RPMI8226 (cell line): ENCODE measurements at regions not wholly inside any gene's neighbourhood (a gene's known extent, or its start where the extent isn't known, plus 50 kb on each side); places are given as distances from the start of the nearest gene placed in this dataset.
A peak's percentile ranks its signal among the peaks of the same experiment; 100 is the strongest.

Experiments used
- DNase-seq: peaks from one replicate; pipeline ENCODE4 v3.0.0-alpha.2; 2015

DNA sequence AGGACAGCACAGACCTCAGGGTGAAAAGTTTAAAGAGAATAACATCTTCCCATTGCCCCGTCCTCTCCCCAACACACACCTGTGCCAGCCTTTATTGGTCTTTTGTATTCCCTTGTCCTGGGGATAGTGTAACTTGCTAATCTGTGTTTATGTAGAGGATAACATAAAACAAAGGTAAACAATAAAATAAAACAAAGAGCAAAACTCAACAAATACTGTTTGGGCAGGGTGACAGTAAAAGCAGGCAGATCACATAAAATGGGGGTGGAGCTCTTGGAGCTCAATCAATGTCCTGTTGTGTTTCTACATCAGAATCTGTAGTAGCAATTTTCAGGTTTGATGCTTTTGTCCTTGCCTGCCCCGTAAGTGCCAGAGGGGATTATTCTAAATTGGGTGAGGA lies 1939.7 kb downstream of the TP53TG3F start:
- no peak for DNase-seq

DNA sequence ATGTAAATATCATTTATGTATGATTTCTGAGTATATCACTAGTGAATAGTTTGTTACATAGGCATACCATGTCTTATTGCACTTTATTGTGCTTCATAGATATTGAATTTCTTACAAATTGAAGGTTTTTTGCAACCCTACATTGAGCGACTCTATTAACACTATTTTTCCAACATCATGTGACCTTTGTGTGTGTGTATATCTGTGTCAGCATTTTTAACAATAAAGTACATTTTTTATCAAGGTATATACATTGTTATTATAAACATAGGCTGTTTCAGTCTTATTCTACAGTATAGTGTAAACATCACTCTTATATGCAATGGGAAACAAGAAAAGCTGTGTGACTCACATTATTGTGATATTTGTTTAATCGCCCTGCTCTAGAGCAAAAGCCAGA lies 1944.9 kb downstream of the TP53TG3F start:
- no peak for DNase-seq

DNA sequence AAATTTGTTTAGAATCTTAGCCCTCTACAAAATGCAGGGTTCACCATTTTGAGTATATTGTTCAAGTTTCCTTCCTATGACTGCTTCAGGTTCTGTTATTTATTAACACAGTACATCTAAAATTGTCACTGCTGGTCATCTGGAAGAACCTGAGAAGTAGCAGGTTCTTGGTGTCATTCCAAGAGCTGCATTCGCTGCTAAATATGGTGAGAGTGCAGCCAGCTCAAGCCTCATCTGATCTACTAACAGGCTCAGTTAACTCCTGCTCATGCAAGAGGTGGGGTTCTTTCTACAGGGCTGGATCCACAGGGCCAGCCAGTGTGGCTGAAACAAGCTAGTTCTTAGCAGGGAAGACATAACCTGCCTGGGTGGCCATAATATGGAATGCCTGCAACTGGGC lies 1946.1 kb downstream of the TP53TG3F start:
- DNase-seq = no peak

DNA sequence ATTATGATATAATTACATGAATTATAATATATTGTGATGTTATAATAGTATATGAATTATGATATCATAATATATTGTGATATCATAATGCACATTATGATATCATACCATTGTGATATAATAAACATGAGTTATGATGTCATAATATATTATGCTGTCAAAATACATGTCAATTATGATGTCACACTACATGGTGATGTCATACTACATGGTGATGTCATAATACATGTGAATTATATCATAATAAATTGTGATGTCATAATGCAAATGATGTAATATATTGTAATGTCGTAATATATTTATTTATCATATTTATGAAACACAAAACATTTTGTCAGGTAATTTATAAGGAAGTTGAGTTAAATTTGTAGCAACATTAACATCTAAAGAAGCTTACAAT lies 1950.1 kb downstream of the TP53TG3F start:
- no peak for DNase-seq

DNA sequence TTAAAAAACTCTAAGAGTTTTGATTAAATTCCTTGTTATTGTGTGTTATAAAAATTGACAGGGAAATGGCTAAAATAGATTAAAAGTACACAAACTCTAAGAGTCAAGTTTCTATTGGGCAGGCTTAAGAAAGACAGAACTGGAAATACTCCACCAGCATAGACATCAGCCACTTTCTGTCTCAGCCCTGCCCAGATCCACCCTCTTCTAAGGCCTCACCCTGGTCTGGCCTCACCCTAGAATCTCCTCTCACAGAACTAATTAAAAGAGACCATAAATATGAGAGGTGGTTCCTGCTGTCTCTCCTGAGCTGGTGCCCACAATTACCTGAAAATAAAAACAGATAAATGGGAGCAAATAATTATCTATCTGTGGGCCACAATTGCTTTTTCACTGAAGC lies 1951.0 kb downstream of the TP53TG3F start:
- no peak for DNase-seq

DNA sequence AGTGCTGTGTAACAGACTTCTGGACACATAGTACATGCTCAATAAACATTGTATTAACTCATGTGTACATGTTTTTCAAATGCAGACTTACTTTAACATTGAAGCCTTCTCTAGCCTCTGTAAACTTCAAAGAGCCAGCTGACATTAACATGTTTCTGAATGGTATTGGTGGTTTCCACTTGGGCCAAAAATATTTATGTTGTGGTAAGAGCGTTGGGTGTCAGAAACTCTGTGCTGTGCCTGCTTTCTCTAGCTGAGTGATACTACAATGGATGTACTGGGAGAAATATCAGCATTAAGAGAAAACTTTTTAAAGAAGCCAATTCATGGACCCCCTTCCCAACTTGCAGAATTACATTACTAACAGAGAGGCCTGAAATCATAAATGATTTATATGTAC lies 1951.7 kb downstream of the TP53TG3F start:
- DNase-seq = no peak

DNA sequence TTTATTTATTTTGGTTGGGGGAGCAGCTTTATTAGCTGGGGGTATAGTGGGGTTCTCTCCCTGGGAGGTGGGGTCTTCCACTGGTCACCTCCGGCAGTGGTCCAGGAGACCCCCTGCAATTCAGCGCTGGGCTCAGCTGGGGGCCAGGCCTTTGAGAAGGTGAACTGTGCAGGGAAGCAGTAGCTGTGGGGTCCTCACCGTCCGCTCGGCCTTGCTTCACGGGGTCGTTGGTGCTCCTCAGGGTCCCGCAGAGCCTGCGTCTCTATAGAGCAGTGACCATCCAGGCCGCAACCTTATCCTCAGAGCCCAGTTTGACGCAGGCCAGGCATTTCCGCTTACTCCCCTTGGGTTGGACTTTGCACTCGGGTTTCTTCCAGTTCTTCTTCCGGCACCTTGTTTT lies 1954.7 kb downstream of the TP53TG3F start:
- DNase-seq = no peak

DNA sequence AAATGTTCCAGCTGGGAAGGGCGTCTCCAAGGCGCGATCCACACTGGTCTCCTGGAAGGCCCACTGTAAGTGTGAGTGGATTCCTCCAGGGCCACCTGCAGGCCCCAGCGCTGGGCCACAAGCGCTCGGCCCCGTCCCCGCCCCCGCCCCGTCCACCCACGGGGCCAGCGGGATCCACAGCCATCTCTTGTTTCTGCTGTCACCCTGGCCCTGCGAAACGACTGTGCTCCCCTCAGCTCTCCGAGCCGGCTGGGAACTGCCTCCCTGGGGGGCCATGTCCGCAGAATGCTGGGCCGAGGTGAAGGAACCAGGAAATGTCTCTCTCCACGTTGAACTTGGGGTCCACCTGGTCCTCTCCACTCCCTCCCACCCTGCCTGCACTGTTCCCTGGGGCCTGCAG lies 1955.2 kb downstream of the TP53TG3F start:
- no peak for DNase-seq

DNA sequence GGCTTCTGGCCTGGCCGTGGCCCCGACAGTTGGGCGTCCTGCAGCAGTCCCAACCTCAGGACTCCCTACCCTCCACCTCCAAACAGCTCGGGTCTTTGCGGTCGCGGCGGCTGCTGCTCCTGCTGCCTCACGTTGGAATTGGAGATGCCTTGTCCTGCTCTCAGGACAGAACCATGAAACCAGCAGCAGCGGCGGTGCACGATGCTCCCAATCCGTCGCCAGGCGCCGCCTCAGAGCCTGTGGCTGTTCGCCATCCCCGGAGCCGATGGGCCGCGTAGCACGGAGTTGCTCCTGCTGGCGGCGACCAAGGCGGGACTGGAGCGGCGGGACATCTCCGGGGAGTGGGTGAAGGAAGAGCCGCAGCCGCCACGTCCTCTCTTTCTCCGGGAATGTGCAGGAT lies 1965.9 kb downstream of the TP53TG3F start:
- peak; percentile 35 for DNase-seq

DNA sequence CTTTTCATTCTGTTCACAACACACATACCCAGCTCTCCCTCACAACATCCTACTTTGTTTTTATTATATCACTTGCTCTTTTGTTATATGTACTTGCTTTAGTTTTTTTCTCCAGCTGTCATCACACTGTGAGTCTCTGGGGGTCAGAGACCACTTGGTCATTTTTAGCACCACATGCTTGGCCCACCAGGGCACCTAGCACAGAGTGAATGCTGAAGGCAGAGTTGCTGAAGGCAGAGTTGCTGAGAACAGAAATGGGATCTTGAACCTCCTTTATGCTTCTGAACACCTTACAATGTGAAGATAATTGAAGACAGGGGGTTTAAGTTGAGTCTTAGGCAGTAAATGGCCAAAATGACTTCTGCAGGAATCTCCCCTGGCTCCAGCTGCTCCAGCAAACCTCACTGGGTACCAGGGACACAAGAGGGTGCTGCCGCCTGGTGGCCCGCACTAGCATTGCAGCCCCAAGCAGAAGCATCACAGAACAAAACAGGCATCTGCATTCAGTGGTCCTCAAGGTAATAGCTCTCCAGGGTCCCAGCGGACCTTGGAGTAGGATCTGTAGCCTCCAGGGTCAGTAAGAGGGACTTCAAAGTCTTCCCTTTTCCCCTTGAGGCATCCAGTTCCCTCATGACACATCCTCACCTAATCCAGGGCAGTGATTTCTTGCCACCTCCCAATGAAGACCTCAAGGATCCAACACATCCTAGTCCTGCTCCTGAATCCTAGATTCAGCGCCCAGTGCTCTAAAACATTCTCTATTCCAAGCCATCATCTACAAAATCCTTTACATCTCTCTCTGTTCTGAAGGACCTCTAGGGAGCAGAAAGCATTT lies 1972.6 kb downstream of the TP53TG3F start:
- DNase-seq = peak; percentile 44

DNA sequence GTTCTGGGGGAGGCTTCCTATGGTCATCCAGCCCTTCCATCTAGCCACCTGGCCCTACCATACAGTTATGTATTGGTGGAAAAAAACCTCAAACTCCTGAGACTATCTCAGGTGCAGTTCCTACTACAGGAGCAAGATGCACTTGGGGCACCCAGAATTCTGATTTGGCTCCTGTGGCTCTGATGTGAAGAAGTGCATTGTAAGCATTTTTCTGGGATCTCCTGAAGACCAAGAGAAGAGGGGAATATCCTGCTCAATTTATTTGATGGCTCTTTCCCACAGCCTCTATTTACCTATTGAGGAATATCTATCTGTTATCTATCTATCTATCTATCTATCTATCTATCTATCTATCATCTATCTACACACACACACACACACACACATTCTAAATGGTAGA lies 1981.5 kb downstream of the TP53TG3F start:
- no peak for DNase-seq

DNA sequence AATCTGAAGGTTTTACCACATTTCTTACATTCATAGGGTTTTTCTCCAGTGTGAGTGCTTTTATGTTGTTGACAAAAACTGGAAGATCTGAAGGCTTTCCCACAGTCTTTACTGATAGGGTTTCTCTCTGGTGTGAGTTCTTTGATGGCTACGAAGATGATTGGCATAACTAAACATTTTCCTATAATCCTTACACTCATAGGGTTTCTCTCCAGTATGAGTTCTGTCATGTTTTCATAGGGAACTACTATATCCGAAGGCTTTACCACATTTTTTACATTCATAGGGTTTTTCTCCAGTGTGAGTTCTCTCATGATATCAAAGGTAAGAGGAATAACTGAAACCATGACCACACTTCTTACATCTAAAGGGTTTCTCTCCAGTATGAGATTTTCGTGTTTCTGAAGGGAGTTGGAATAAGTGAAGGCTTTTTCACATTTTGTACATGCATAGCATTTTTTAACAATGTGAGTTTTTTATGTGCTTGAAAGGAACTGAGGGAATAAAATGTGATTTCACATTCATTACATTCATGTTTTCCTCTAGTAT lies 1987.7 kb downstream of the TP53TG3F start:
- no peak for DNase-seq

DNA sequence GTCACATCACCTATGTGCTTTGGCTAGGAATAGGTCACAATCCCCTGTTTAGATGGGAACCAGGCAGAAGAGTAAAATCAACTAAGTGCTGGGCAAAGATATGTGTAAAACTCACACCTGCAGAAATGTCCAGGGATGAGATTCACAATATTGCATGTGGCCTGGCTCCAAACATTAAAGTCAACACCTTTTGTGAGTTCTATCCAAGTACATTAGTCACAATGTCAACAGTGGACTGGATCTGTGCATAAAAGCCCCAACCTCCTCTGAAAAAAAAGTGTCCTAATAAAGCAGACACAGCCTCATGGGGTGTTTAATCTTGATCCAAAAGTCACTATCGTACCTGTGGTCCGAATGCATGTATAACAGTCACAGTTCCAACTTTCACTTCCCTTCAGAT lies 1990.3 kb downstream of the TP53TG3F start:
- no peak for DNase-seq

DNA sequence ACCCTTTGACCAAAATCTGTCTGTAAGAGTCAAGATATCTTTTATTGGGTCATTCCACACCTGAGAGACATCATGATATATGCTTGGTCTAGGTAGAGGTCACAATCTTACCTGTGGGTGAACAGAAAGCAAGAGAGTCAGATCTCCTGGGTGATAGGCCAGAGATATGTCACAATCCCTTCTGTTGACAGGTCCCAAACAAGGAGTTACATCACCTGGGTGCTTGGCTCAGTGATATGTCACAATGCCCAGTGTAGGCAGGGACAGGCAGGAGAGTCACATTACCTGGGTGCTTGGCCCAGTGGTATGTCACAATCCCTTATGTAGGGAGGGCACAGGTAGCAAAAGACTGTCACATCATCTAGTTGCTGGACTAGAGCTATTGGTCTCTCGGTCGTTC lies 1991.2 kb downstream of the TP53TG3F start:
- DNase-seq = no peak

DNA sequence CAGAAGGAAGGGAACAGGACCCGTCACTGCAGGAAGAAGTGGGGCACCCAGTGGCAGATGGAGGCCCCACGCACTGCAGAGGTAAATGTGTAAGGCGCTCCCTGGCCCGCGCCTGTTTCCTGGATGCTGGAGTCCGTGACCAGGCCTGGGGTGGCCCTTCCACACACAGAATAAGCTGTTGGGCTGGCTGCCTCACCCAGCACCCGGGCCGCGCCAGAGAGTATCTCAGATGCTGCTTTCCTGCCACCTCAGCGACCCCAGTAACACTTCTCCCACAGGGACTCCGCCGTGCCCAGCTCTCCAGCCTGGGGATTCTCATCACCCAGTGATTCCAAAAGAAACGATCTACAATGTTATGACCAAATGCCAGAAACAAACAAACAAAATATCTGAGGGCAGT lies 1993.1 kb downstream of the TP53TG3F start:
- DNase-seq = no peak

DNA sequence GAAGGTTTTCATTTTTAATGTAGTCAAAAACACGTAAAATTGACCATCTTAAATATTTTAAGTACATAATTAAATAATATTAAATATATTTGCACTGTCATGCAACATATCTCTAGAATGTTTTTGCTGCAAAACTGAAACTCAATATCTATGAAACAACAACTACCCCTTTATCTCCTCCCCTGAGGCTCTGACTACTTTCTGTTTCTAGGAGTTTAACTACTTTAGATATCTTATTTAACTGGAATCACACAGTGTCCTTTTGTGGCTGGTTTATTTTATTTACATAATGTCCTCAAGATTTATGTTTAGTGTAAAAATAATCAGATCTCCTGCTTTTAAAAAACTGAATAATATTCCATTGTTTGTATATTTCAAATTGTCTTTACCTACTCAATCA lies 2003.9 kb downstream of the TP53TG3F start:
- no peak for DNase-seq

DNA sequence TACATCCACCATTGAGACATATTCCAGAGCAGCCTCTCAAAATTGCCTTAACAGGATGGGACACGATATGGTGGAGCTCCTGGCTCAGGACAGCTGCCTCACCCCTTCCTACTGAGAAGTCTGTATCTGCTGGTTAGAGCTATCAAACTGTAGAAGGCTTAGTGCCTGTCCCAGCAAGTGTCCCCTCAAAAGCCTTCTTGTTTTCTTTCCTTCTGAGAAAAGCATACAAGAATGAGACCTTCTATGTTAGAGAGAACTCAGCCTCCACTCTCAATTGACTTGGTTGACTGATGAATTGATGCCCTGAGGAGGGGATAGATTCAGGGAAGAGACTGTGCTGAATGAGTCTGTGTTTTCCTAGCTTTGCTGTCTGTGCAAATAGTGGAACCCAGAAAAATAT lies 2020.9 kb downstream of the TP53TG3F start:
- no peak for DNase-seq

DNA sequence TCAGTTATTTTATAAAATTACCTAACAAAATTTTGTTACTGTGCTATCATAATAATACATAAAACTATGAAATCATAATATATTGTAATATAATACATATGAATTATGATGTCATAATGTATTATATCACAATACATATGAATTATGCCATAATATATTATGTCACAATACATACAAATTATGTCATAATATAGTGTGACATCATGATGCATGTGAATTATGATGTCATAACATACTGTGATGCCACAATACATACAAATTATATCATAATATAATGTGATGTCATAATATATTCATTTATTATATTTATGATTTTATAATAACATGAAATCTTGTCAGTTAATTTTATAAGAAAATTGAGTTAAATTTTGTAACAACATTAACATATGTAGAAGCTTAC lies 2021.6 kb downstream of the TP53TG3F start:
- DNase-seq = no peak

DNA sequence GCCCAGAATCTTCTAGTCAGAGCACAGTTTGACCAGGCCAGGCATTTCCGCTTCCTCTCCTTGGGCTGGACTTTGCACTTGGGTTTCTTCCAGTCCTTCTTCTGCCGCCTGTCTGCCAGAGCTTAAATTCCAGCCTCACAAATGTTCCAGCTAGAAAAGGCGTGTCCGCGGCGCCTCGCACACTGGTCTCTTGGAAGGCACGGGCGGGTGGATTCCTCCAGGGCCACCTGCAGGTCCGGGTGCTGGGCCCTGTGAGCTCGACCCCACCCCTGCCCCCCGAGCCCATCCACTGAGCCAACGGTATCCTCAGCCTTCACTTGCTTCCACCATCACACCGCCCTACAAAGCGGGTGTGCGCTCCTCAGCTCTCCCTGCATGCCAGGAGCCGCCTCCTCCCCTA lies 2026.5 kb downstream of the TP53TG3F start:
- DNase-seq = no peak

DNA sequence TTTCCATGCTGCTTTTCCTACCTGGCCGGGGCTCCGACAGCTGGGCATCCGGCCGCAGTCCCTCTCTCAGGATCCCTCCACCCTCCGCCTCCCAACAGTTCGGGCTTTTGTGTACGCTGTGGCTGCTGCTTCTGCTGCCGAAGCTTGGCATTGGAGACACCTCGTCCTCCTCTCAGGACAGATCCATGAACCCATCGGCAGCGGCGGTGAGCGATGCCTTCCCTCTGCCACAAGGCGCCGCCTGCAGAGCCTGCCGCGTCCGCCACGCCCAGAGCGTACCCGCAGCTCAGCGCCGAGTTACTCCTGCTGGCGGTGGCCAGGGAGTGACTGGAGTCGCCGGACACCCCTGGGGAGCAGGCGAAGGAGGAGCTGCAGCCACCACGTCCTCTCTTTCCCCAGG lies 2032.8 kb downstream of the TP53TG3F start:
- peak; percentile 74 for DNase-seq

DNA sequence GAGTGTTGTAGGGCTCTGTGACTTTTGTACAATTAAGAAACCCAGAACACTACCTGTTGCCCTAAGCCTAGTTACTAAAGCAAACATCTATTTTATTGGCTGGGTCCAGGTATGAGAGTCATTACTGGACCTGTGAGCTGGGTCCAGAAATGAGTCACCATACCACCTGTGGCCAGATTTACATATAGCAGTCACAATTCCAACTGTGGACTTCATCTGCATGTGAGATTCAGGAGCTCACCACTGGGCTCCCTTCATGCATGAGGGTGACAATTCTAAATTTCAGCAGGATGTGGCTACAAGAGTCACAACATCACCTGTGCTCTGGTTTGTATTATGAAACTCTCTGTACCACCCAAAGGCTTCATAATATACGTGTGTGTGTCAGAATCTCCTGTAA lies 2038.0 kb downstream of the TP53TG3F start:
- DNase-seq = no peak

DNA sequence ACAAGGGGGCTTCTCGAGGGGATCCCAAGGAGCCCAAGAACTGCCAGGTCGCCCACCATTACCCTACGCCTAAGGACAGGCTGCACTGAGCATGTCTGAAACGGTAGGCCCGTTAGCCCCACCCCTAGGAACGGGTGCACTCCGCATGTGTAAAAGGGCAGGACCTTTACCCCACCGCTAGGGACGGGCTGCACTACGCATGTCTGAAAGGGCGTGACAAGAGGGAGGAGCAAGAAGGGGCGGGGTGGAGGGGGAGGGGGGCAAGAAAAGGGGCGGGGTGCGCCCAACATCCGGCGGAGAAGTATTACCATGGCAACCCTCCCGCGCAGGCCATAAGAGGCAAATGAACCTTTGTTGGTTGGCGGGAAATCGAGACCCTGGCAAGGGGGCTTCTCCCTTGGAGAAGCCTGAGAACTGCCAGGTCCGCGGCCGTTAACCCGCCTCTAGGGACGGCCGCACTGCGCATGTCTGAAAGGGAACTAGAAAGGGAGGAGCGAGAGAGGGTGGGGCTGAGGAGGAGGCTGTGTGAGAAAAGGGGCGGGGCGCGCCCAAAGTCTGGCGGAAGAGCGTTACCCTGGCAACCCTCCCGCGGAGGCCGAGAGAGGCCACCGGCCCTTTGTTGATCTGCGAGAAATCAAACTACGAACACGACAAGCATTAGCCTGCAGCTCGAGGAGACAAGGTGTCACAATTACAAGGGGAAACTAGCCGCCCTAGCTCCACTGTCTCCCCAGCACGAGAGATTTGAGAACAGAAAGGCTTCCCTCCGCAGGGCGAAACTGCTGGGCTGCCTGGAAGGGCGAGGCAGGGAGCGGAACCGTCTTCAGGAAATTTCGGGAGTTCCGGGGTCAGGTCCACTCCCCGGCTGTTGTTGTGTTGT lies 2046.8 kb downstream of the TP53TG3F start:
- DNase-seq = peak; percentile 93

DNA sequence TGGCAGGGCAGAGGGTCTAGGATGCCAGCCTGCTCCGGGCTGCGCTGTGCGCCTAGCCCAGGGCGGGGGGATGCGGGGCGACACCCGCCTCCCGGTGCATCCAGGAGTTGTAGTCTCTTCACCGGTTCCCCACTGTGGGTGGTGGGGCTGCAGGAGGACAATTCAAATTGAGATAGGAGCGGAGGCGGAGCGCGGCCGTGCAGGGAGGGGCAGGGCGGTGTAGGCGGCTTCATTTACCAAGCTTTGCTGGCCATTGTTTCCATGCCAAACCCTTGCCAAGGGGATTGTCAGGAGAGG lies 2047.4 kb downstream of the TP53TG3F start:
- no peak for DNase-seq

DNA sequence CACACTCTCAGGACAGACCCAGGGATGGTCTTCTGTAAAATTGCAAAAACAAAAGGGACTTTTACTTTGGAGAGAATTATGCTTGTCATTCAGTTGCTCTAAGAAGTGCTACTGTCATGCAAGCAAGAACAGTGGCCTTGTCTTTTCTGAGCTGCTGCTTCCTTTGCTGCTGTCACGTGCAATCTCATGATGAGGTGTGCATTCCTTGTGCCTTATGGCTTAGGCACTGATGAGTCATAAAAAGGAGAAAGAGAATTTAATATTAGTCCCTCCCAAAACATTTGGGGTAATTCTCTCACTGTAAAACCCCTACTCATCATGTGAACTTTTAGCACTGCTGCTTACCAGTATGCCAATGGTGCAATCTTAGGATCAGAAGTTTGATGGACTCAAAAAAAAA lies 2051.3 kb downstream of the TP53TG3F start:
- DNase-seq = no peak
